ENCODE measurements at regions not wholly inside any gene's neighbourhood (a gene's known extent, or its start where the extent isn't known, plus 50 kb on each side); places are given as distances from the start of the nearest gene placed in this dataset.

GRCh38 chr2:747762-748351 lies 70.7 kb upstream of the TMEM18 start:
- no peak for DNase-seq

- no peak for DNase-seq
These were observed 69.5 kb upstream of the TMEM18 start for GRCh38 chr2:746697-747096.

- no peak for DNase-seq
These were observed 66.9 kb upstream of the TMEM18 start for GRCh38 chr2:744088-744487.

- no peak for DNase-seq
These were observed 65.0 kb upstream of the TMEM18 start for GRCh38 chr2:742221-742620.

- no peak for DNase-seq
These were observed 63.9 kb upstream of the TMEM18 start for GRCh38 chr2:741195-741496.

GRCh38 chr2:740322-741194 lies 63.4 kb upstream of the TMEM18 start:
- DNase-seq = peak; percentile 98

- peak; percentile 76 for DNase-seq
These were observed 62.7 kb upstream of the TMEM18 start for GRCh38 chr2:739864-740321.

GRCh38 chr2:736939-737338 lies 59.7 kb upstream of the TMEM18 start:
- no peak for DNase-seq

- no peak for DNase-seq
These were observed 58.5 kb upstream of the TMEM18 start for GRCh38 chr2:735670-736218.

- no peak for DNase-seq
These were observed 57.3 kb upstream of the TMEM18 start for GRCh38 chr2:734496-734895.

- DNase-seq = no peak
These were observed 56.3 kb upstream of the TMEM18 start for GRCh38 chr2:733495-733894.

- no peak for DNase-seq
These were observed 55.8 kb upstream of the TMEM18 start for GRCh38 chr2:733001-733400.

- DNase-seq = no peak
These were observed 54.5 kb upstream of the TMEM18 start for GRCh38 chr2:731711-732110.

- DNase-seq = no peak
These were observed 52.2 kb upstream of the TMEM18 start for GRCh38 chr2:729376-729861.

GRCh38 chr2:728165-728564 lies 51.0 kb upstream of the TMEM18 start:
- no peak for DNase-seq

GRCh38 chr2:727071-727470 lies 49.9 kb upstream of the TMEM18 start:
- no peak for DNase-seq
